GM21367 (cell line): ENCODE measurements at regions not wholly inside any gene's neighbourhood (a gene's known extent, or its start where the extent isn't known, plus 50 kb on each side); places are given as distances from the start of the nearest gene placed in this dataset.
"Not testable (repeated sequence)": the region's sequence is repeated elsewhere in the genome, so short reads cannot be mapped to it uniquely, and the experiment has no call there.

ENCODE experiments used
- ATAC-seq: cut with Tn5 transposase; IDR thresholded peaks from one replicate; pipeline ENCODE4 v1.9.1; 2021; ENCODE audit not compliant: unreplicated experiment

- ATAC-seq, result no peak
These were observed 52.1 kb downstream of the CARTPT start for GRCh38 chr5:71771191-71771590.

GRCh38 chr5:71778678-71779276 lies 59.7 kb downstream of the CARTPT start:
- no peak for ATAC-seq

- no peak for ATAC-seq
These were observed 61.5 kb downstream of the CARTPT start for GRCh38 chr5:71780597-71780996.

- no peak for ATAC-seq
These were observed 63.3 kb downstream of the CARTPT start for GRCh38 chr5:71782393-71782770.

GRCh38 chr5:71782771-71783770 lies 64.0 kb downstream of the CARTPT start:
- ATAC-seq, result peak; percentile 76

- ATAC-seq, result no peak
These were observed 64.8 kb downstream of the CARTPT start for GRCh38 chr5:71783891-71784290.

- ATAC-seq, result no peak
These were observed 67.4 kb downstream of the CARTPT start for GRCh38 chr5:71786337-71787055.

- no peak for ATAC-seq
These were observed 69.7 kb downstream of the CARTPT start for GRCh38 chr5:71788794-71789193.

- ATAC-seq, result no peak
These were observed 70.7 kb downstream of the CARTPT start for GRCh38 chr5:71789746-71790145.

GRCh38 chr5:71790433-71790832 lies 71.4 kb downstream of the CARTPT start:
- ATAC-seq, result no peak

GRCh38 chr5:71792041-71792440 lies 73.0 kb downstream of the CARTPT start:
- not testable (repeated sequence) for ATAC-seq

GRCh38 chr5:71794061-71794695 lies 75.1 kb downstream of the CARTPT start:
- ATAC-seq, result no peak

- no peak for ATAC-seq
These were observed 83.6 kb downstream of the CARTPT start for GRCh38 chr5:71802673-71803072.

- ATAC-seq, result no peak
These were observed 87.6 kb downstream of the CARTPT start for GRCh38 chr5:71806711-71807110.

GRCh38 chr5:71807909-71808308 lies 88.8 kb downstream of the CARTPT start:
- no peak for ATAC-seq

GRCh38 chr5:71809446-71809845 lies 90.4 kb downstream of the CARTPT start:
- ATAC-seq, result no peak

GRCh38 chr5:71810023-71810422 lies 90.9 kb downstream of the CARTPT start:
- ATAC-seq, result no peak

GRCh38 chr5:71810471-71811195 lies 91.6 kb downstream of the CARTPT start:
- no peak for ATAC-seq

GRCh38 chr5:71811779-71812178 lies 92.7 kb downstream of the CARTPT start:
- no peak for ATAC-seq

GRCh38 chr5:71816307-71816706 lies 97.2 kb downstream of the CARTPT start:
- ATAC-seq, result no peak
